COLO668 (cell line): ENCODE measurements at regions not wholly inside any gene's neighbourhood (a gene's known extent, or its start where the extent isn't known, plus 50 kb on each side); places are given as distances from the start of the nearest gene placed in this dataset.

ENCODE experiments used
- DNase-seq: peaks from one replicate; lab custom pipeline; 2025; ENCODE audit not compliant: unreplicated experiment; lab: John Stamatoyannopoulos, UW

GRCh38 chr5:124285071-124285470 is 461.4 kb downstream of the ZNF608 start:
- DNase-seq: no peak

DNA sequence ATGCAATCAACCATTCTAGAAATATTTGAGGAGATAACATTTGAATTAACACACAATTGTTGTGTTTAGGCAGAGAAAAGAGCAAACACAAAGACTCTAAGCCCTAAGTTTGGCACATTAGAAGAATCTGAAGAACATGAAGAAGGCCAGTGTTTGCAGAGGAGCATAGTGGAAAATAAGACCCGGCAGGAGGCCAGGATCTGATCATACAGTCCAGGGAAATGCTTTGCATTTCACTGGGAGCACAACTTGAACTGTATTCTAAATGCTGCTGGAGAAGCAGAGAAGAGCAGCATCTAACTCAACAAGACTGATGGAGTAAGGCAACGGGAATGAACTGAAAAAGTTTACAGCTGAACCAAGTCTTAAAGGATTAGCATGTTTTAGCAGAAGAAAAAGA is 463.4 kb downstream of the ZNF608 start:
- DNase-seq: no peak

GRCh38 chr5:124280079-124280478 is 466.4 kb downstream of the ZNF608 start:
- DNase-seq: no peak

- no peak for DNase-seq
Observed at GRCh38 chr5:124279146-124279876, 467.1 kb downstream of the ZNF608 start.

DNA sequence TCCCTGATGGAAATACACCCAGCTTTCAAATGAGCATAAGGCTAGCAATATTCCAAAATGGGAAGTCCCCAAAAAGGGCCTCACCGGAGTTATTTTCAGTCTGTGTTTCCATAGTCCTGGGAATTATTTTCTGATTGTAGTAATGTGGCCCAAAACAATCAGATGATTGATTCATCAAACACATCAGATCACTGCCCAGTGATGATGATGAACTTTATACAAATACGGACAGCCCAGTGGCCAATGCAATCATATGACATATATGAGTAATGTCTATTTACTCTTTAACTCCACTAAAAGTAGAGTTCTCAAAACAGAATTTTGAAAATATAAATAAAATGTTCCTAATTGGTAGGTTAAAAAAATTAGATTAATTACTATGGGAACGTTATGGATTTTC is 467.8 kb downstream of the ZNF608 start:
- no peak for DNase-seq

GRCh38 chr5:124277767-124278545 is 468.5 kb downstream of the ZNF608 start:
- DNase-seq: no peak

- DNase-seq: no peak
Observed at GRCh38 chr5:124276166-124276565, 470.3 kb downstream of the ZNF608 start.

DNA sequence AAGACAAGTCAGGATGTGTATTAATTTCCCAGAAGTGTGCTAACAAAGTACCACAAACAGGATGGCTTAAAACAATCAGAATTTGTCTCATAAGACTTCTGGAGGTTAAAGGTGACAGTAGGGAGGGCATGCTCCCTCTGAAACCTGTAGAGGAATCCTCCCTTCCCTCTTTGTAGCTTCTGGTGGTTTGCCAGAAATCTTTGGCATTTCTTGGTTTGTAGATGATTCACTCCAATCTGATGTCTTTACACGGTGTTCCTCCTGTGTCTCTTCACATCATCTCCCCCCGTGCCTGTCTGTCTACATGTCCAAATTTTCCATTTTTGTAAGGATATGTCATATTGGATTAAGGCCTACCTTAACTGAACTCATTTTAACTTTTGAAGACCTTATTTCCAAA is 471.5 kb downstream of the ZNF608 start:
- DNase-seq: no peak

- DNase-seq: no peak
Observed at GRCh38 chr5:124264499-124264898, 481.9 kb downstream of the ZNF608 start.

- peak; percentile 19 for DNase-seq
Observed at GRCh38 chr5:124263680-124264491, 482.6 kb downstream of the ZNF608 start.

DNA sequence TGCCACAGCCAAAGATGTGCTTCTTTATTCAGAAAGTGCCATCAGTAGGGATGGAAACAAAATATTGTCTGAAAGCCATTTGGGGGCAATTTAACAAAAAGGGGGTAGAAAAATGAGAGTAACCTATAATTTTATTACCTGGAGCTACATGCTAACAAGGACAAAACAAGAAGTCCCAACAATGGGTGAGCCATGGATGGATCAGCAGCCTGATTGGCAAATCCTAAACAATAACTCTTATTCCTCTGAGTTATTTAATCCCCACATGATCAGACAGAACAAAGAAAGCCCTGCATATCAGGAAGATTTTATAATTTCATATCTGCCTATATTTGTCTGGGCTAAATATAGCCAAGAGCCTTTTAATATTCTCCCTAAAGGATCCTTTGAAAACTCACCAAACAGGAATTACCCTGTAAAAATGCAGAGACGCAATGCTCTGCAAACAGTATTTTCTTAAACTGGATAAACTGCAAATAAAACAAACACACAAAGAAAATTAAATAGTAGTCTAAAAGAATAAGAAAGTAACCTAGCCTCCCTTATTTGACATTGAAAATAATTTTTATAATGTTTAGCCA is 483.4 kb downstream of the ZNF608 start:
- DNase-seq: no peak

GRCh38 chr5:124262470-124262869 is 484.0 kb downstream of the ZNF608 start:
- DNase-seq: no peak

- no peak for DNase-seq
Observed at GRCh38 chr5:124261848-124262247, 484.6 kb downstream of the ZNF608 start.

DNA sequence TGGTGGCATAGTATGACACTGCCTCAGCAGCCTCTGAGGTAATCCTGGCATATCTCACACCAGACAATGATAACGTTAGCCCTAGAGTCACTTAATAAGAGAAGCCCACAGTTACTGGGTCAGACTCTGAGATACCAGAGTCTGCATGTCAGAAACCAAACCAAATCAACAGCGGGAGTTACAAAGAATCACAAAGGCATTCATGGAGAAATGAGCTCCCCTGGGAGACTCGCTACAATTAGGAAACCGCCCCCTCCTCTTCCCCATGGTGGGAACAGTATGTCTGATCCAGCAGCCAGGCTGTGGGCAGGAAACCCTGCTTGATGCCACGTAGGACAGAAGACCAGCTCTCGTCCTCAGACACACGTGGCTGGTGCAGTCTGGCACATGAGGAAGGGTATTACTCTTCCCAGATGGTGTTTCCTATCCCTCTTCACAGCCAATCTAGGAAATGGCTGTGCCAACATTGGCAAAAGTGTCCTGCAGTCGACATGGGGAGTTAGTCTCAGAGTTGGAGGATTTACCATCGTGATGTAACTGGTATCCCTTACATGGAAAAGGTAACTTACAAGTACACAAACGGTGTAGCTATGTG is 485.4 kb downstream of the ZNF608 start:
- no peak for DNase-seq

DNA sequence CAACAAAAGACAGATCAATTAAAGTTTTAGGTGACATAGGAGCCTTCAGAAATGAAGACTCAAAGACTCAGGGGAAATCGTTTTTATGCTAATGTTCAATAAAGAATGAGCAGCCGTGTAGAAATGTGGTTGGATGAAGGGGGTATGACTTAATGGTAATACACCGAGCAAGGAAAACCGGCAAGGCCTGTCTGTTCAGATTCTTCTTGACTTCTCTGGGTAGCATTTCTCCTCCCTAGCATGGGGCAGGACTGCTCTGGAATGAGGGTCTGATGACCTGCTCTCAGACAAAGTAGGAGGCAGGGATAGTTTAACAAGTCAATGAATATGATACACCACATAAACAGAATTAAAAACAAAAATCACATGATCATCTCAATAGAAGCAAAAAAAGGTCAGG is 487.4 kb downstream of the ZNF608 start:
- no peak for DNase-seq

DNA sequence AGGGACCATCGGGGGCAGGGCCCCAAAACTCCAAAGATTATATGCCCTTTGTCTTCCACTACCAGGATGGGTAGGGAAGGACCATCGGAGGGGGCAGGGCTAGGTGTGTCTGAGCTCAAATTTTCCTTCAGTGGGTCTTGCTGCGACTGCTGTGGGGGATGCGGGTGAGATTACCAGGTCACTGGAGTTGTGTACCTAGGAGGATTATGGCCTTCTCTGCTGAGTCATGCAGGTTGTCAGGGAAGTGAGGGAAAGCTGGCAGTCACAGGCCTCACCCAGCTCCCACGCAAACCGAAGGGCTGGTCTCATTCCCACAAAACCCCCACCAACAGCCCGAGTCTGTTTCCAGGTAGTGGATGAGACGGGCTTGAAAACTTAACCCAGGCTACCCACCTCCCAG is 489.4 kb downstream of the ZNF608 start:
- no peak for DNase-seq

DNA sequence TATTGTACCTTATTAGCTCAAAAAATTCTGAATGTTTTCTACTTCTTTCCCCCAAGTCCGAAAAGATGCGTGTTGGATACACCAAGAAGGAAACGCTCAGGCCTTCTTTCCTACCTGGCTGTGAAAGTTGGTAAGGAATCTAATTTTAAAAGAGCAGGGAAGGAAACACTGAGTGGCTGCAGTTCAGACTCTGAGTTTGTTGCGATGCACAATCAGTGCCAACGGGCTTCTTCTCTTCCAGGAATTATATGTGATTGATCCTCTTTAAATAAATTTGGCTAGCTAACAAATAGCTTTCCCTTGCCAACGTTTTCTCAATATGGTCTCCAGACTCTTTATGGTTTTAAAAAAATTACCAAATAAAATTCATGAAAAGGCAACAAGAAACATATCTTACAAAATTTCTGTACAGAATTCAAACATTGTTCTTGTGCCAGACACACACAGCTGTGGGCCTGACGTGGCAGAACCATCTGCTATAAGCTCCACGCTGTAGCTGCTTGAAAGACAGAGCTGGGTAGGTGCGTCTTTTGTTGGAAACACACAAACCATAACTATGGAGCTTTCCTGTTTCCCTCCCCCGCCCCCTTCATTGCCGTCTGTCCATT is 493.1 kb downstream of the ZNF608 start:
- no peak for DNase-seq

DNA sequence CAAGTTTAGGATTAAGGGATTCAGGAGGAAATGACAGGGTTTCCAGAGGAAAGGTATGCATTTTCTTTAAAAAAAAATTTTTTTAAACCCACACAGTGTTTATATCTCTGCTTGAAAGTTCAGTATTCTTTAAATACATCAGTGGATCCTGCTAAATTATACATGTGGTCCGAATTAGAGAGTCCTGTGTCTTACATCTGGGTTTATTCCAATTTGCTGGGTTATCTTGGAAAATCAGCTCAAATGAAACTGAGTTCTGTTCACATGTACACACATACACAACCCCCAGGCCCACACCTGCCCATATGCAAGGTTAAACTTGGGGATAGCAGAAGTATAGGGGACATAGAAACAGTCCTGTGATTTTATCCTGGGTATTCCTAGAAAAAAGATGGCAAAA is 493.7 kb downstream of the ZNF608 start:
- no peak for DNase-seq

DNA sequence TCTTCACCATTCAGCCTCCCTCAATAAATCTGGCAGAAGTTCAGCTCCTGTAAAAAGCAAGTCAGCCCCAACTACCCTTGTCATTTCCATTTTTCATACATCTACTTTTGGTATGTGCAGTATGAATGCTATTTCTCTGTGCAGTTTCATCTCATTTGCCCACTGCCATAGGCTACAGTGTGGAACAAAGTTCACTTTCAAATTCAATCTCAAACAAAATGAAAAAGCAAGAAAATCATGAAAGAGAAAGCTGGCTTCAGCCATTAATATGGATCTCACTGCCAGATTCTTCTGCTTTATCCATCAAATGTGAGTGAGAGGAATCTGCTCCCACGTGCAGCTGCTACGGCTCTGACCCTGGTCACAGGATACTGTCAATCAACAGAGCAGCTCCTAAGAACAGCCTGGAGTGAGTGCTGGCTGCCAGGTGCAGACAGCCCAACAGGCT is 494.2 kb downstream of the ZNF608 start:
- DNase-seq: peak; percentile 41

DNA sequence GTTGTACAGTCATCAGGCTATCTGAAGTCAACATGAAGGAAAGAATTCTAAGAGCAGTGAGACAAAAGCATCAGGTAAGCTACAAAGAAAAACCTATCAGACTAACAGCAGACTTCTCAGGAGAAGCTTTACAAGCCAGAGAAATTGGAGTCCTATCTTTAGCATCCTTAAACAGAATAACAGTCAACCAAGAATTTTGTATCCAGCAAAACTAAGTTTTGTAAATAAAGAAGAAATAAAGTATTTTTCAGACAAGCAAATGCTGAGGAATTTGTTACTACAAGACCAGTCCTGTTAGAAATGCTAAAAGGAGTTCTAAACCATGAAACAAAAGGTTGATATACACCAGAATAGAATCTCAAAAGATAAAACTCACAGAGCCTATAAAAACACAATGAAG is 501.2 kb downstream of the ZNF608 start:
- no peak for DNase-seq
